GM21423 (cell line): ENCODE measurements at regions not wholly inside any gene's neighbourhood (a gene's known extent, or its start where the extent isn't known, plus 50 kb on each side); places are given as distances from the start of the nearest gene placed in this dataset.

ENCODE experiments used
- ATAC-seq: cut with Tn5 transposase; IDR thresholded peaks from one replicate; pipeline ENCODE4 v1.9.1; 2021; ENCODE audit warnings: mild to moderate bottlenecking, moderate library complexity; ENCODE audit not compliant: unreplicated experiment

DNA sequence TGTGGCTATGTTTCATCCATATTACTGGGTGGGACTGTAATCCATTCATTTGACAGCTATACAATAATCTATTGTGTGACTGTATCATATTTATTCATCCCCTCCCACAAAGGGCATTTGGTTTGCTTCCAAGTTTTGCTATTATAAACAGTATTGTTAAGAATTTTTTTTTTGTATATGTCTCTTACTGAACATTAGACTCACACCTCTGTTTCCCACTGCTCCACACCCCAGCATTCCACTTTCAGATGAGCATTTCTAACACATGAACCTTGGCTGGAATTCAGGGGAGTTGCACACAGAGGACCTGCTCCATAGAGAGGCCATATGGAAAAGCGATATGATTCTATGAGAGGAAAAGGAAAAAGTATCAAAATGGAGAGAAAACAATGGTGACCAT, 81.6 kb upstream of the DKK2 start:
- no peak for ATAC-seq

DNA sequence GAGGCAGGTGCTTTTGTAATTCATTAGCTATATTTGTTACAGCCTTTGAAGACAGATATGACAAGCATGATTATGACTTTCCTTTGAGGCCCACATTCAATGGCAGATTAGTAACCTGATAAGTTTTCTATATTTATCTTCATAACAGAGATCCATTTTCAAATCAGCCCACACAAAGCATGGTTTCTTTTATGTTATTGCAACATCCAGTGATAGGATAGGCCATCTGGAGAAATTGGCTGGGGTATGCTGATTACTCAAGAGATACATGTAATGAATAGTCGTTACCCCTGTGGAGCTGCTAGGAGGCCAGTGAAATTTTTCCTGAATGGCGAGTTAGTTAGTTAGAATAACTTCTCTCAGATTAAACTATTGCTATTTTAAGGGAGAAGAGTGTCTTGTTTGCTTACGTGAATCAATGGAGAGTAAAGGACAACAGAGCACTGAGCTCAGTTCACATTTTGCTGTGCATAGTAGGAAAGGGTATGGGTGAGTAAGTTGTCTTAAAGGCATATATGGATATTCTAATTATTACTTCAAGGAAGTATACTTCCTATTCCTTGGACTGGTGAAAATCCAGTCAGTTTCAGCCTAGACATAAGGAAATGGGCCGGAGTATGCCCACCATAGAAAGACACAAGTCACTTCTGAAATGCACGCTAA, 79.2 kb upstream of the DKK2 start:
- no peak for ATAC-seq

DNA sequence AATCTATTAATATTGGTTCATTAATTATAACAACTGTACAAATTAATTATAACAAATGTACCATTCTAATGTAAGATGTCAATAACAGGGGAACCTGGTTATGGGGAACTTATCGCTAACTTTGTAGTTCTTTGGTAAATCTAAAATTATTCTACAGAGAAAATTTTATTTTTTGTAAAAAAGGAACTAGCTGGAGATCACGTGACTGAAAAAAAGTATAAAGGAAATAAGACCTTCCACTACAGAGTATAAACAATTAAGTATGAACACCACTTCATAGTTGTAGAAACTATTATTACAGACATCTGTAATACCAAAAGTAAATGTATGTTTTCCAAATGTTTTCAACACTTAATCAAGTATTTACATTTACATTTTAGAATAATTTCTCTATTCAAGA, 77.9 kb upstream of the DKK2 start:
- ATAC-seq = no peak

DNA sequence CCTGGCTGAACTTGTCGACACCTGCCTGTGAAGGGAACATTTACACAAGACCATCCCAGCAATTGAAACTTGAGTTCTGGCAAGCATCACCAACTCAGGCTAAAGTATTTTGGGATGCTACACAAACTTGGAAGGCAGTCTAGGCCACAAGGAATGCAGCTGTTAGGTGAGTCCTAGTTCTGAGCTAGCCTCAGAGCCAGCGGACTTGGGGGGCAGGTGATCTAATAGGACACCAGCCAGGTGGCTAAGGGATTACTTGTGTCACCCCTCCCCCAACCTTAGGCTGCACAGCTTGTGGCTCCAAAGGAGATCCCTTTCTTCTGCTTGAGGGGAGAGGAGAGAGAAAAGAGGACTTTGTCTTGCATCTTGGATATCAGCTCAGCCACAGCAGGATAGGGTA, 62.3 kb upstream of the DKK2 start:
- no peak for ATAC-seq

DNA sequence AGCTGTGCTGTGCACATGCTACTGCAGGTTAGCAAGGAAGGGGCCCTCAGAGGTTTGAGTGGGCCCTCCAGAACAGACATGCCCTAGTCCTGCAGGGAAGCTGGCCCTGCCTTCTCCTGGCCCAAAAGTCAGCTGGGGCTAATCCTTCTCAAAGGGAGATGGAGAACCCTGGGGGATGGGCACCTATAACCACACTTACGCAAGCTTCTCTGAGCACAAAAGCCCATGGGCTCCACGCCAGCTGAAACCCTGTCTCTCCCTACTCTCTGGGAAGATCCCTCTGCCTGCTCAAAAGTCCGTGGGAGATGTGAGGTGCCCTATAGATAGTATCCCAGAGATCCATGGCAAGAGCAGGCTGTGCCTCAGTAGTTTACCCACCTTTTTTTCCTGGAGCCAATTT, 58.9 kb upstream of the DKK2 start:
- no peak for ATAC-seq

DNA sequence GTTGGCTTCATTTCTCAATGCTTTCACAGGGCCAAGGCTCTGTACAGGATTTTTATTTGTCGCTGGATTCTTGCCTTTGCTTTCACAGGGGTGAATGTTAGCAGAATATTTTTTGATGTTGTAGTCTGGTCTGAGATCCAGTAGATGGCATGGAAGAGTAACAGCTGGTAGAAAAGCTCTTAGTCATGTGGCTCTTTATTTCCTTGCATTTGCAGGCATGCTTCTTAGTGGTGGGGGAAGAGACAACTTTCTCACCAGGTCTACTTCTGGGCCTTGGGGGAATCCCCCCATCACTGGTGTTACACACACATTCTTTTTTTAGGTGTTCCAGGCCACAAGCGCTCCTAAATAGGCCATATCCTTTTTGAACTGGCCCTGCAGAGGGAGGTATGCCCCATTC, 58.2 kb upstream of the DKK2 start:
- peak; percentile 44 for ATAC-seq
